Skeletal muscle cell (primary cell): ENCODE measurements at regions not wholly inside any gene's neighbourhood (a gene's known extent, or its start where the extent isn't known, plus 50 kb on each side); places are given as distances from the start of the nearest gene placed in this dataset.

Source experiments
- DNase-seq: peaks from one replicate; pipeline ENCODE4 v3.0.0-alpha.2; 2010; ENCODE audit warnings: low read depth
- H3K4me3 ChIP-seq: 2 replicates; pipeline ENCODE4 v1.5.1; 2011; ENCODE audit warnings: low read depth, mild to moderate bottlenecking, control low read depth, low read length, moderate library complexity

DNA sequence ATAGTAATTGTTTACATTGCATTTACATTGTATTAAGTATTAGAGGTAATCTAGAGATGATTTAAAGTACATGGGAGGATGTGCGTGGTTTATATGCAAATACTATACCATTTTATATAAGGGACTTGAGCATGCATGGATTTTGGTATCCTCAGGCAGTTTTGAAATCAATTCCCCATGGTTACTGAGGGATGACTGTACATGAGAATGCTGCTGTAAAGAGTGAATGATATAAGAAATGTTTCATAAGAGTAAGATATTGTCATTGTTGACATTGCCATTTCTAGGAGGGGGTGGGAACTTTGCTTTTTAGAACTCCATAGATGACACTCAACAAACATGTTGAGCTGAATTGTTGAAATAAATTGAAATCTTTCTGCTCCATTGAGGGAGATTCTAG is 185.0 kb downstream of the SEMA6A start:
- H3K4me3 ChIP-seq: no peak overlapping the region
- no peak for DNase-seq

- no peak overlapping the region for H3K4me3 ChIP-seq
- DNase-seq: no peak
Measured at GRCh38 chr5:116388564-116389258, 185.9 kb downstream of the SEMA6A start.

DNA sequence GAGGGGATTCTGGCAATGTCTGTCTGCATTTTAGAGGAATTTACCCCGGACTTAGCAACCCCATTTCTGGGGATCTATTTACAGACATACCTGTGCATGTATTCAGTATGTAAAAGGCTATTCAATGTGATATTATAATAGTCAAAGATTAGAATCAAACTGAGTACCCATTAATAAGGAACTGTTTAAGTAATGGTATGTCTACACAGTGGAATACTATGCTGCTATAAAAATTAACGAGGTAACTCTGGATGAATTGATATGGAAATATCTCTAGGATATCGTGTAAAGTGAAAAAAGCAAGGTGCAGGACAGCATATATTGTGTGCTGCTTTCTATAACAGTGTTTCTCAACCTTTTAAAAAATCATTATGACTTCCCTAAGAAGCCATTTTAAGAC is 186.9 kb downstream of the SEMA6A start:
- no peak for DNase-seq
- no peak overlapping the region for H3K4me3 ChIP-seq

GRCh38 chr5:116386633-116387032 is 188.0 kb downstream of the SEMA6A start:
- no peak overlapping the region for H3K4me3 ChIP-seq
- DNase-seq: no peak

DNA sequence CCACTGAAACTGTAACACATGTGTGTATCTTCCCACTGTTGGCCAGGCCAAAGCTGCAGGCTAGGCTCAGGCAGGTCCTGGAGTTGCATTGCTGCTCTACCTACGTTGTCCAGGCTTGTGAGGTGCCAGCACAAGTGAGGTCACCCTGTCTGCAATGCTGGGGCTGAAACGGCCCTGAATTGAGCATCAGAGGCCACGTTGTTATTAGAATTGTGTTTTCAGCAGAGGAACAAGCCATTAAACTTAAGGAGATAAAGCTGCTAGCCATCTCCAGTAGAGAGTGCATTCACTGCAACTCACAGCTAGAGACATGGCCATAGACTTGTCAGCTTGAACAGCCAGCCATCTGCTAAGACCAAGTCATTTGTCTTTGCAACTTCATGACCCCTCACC is 191.8 kb downstream of the SEMA6A start:
- H3K4me3 ChIP-seq: no peak overlapping the region
- no peak for DNase-seq

- no peak overlapping the region for H3K4me3 ChIP-seq
- DNase-seq: no peak
Measured at GRCh38 chr5:116382032-116382873, 192.4 kb downstream of the SEMA6A start.

DNA sequence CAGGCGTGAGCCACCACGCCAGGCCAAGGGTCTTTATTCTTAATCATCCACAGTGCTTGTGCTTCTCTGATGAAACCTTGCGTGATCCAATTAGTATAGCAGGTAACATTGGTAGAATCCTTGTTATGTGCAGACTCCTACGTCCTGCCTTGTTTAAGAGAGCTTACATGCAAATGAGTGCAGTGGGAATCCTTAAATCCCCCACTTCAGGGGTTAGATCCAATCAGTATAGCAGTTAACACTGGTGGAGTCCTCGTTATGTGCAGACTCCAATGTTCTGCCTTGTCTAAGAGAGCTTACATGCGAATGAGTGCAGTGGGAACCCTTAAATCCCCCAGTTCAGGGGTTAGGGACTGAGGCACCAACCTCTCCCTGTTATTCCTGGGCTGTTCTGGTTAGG is 193.4 kb downstream of the SEMA6A start:
- no peak overlapping the region for H3K4me3 ChIP-seq
- no peak for DNase-seq

- peak; percentile 33 for DNase-seq
Measured at GRCh38 chr5:116380621-116381020, 194.0 kb downstream of the SEMA6A start.

GRCh38 chr5:116379306-116379705 is 195.3 kb downstream of the SEMA6A start:
- DNase-seq: no peak

More at GRCh38 chr5:116380621-116381020, 194.0 kb downstream of the SEMA6A start:
- H3K4me3 ChIP-seq: no peak overlapping the region

DNA sequence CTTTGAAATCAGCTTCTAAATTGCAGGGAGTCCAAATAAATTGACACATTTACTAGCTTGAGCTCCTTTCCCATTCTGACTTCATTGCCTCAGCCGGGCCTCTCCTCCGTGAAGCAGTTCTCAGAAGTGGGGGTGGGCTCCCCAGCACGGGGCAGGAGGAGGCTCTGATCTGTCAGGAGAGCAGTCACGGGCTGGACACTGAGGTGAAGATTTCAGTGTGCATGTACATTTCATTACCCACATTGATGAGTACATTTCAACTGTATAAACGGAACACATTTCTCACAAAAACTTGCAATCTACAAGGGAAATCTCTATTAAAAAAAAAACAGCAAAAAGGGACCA is 195.9 kb downstream of the SEMA6A start:
- H3K4me3 ChIP-seq: no peak overlapping the region
- DNase-seq: no peak

More at GRCh38 chr5:116379306-116379705, 195.3 kb downstream of the SEMA6A start:
- no peak overlapping the region for H3K4me3 ChIP-seq

- H3K4me3 ChIP-seq: no peak overlapping the region
- peak; percentile 36 for DNase-seq
Measured at GRCh38 chr5:116378007-116378776, 196.4 kb downstream of the SEMA6A start.

DNA sequence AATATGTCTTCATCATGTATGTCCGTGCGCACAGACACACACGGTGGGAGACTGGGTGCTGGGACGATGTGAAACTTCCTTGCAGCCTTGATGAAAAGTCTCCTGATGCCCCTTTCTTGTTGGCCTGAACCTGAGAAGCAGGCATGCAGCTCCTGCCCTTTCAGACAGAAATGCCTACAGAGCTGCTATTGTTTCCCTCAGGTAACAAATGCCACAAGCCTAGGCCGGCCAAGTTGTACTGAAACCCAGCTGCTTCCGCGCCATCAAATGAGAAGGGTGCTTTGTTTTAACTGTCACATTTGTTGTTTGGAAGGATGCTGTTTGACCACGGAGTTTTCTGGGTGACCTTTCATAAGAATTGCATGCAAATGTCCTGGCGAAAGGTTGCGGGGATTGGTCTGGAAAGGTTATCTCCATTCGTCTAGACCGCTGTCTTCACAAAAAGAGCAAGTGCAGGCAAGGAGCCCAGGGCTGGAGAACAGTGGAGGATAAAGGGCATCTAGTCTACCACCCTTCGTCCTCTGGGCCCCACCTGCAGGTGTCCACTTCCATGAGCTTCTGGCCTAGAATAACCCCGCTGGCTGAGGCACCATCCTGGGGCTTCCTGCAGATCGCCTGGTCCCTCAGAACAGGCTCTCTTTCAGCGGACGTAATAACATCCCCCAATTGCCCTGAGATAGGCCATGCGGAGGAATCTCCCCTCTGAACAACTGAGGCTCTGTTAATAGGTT is 197.2 kb downstream of the SEMA6A start:
- no peak overlapping the region for H3K4me3 ChIP-seq
- no peak for DNase-seq

- H3K4me3 ChIP-seq: no peak overlapping the region
- no peak for DNase-seq
Measured at GRCh38 chr5:116375926-116376325, 198.7 kb downstream of the SEMA6A start.

GRCh38 chr5:116374434-116374852 is 200.2 kb downstream of the SEMA6A start:
- H3K4me3 ChIP-seq: no peak overlapping the region
- no peak for DNase-seq

- no peak for DNase-seq
- no peak overlapping the region for H3K4me3 ChIP-seq
Measured at GRCh38 chr5:116372931-116373597, 201.6 kb downstream of the SEMA6A start.

DNA sequence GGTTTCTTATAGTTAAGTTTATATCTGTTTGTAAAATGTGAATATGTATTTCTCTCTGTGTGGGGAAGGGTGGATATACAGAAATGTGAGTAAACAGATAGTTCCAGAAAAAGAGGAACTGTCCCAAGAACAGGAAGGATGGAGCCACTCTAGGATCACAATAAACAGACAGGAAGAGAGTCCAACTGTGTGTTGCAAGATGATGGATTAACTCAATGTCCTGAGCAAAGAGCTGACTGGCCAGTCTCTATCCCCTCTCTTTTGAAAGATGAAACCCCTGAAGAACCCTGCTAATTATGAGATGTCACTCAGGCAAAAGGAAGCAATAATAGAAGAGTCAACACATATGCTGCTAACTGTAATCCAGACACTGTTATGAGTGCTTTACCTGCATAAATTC is 202.7 kb downstream of the SEMA6A start:
- no peak overlapping the region for H3K4me3 ChIP-seq
- no peak for DNase-seq

DNA sequence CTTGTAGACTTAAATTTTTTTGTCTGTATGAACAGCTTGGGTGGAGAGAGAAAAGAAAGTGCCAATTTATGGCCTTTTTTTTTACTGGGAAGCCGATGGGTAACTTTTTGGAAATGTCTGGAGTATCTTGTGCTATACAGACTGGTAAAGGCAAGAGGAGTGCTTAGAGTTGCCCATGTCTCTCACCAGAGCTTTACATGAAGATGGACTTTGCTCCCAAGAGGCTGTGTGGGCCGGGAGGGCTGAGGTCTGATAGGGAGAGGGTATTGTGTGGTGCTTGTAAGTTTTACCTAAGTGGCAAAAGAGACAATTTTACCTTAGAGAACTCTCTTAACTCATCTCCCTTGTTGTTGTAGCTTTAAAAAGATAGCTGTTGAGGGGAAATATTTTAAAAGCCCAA is 203.2 kb downstream of the SEMA6A start:
- no peak overlapping the region for H3K4me3 ChIP-seq
- no peak for DNase-seq

DNA sequence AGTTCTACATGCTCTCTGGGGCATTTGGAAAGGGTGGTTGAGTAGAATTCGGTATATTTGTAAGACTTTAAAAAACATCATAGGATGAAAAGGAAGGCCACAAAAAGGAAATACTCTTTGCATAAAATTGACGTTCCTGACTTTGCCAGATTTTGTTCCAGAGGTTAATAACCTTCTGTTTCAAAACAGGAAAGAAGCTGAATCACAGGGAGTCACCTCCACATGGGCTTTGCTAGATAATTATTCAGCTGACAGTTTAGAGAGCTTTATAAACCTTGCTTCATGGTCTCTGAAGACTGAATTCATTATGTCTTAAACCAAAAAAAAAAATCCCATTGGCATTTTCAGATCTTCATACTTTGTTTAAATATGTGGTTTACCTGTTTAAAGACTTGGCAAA is 203.7 kb downstream of the SEMA6A start:
- no peak overlapping the region for H3K4me3 ChIP-seq
- peak; percentile 32 for DNase-seq

DNA sequence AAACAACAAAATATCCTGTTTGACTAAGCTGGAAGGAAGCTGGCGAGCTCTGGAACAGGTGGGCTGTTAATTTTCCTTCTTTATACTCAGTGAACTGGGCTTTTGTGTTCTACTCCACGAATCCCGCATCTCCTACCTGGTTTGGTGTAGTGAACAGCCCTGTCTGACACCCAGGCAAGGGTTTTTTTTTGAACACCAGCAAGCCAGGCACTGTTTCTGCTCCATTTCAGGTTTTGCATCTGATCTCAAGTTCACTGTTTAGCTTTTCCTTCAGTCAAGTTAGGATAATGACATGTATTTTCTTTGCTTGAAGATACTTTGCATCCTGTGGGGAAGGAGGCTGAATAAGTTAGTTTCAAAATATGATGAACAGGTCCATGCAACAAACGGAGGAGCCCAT is 204.5 kb downstream of the SEMA6A start:
- DNase-seq: no peak
- H3K4me3 ChIP-seq: no peak overlapping the region
